Muscle layer of colon (tissue), 2 donors: ENCODE measurements at regions not wholly inside any gene's neighbourhood (a gene's known extent, or its start where the extent isn't known, plus 50 kb on each side); places are given as distances from the start of the nearest gene placed in this dataset.

Experiments used
- H3K27ac ChIP-seq: one replicate; pipeline ENCODE4 v1.7.0; 2013; ENCODE audit warnings: low read depth, mild to moderate bottlenecking, low read length, moderate library complexity
- H3K27me3 ChIP-seq, 2 donors: one replicate each; pipeline ENCODE4 v1.7.0; 2013; ENCODE audit warnings: low read length in 2 of 2, mild to moderate bottlenecking in 2 of 2; ENCODE audit not compliant: insufficient read depth in 2 of 2, control insufficient read depth in 1 of 2
- H3K36me3 ChIP-seq: one replicate; pipeline ENCODE4 v1.7.0; 2013; ENCODE audit warnings: mild to moderate bottlenecking, low read length; ENCODE audit not compliant: insufficient read depth
- H3K4me1 ChIP-seq: one replicate; pipeline ENCODE4 v1.7.0; 2013; ENCODE audit warnings: mild to moderate bottlenecking, low read length; ENCODE audit not compliant: insufficient read depth
- H3K4me3 ChIP-seq, 2 donors: one replicate each; pipeline ENCODE4 v1.7.0; 2013; ENCODE audit warnings: low read length in 2 of 2, low read depth in 1 of 2, mild to moderate bottlenecking in 1 of 2, moderate library complexity in 1 of 2
- H3K9ac ChIP-seq: one replicate; pipeline ENCODE4 v1.7.0; 2013; ENCODE audit warnings: low read length
- H3K9me3 ChIP-seq: one replicate; pipeline ENCODE4 v1.7.0; 2013; ENCODE audit warnings: mild to moderate bottlenecking, low read length
- donor health status: abdominal sarcoma.
- donor health status: Adenocarcinoma of cecum.

- H3K4me3 ChIP-seq: no peak overlapping the region
- H3K27ac ChIP-seq: no peak overlapping the region
- H3K4me1 ChIP-seq: no peaks in the 10 kb centered on the region
- H3K9me3 ChIP-seq: no peaks in the 10 kb centered on the region
- H3K36me3 ChIP-seq: no peaks in the 10 kb centered on the region
- H3K27me3 ChIP-seq: no peaks in the 10 kb centered on the region
- no peak overlapping the region for H3K9ac ChIP-seq
Measured at GRCh38 chr1:69213644-69214043, 354.1 kb upstream of the LRRC7 start.

DNA sequence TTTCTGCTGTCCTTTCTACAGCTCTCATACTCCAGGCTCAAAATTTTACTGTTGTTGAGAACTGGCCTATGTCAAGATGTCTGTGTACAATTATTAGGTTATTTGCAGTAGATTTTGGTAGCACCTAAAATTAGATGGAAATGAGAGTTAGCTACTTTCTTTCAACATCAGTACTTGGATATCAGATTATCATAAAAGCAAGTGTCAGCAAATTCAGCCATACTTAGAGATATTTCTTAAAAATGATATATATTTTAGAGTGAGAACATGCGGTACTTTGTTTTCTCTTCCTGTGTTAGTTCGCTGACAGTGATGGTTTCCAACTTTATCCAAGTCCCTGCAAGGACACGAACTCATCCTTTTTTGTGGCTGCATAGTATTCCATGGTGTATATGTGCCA lies 351.8 kb upstream of the LRRC7 start:
- no peaks in the 10 kb centered on the region for H3K27me3 ChIP-seq
- no peaks in the 10 kb centered on the region for H3K36me3 ChIP-seq
- H3K27ac ChIP-seq: no peak overlapping the region
- no peak overlapping the region for H3K9ac ChIP-seq
- H3K4me1 ChIP-seq: no peaks in the 10 kb centered on the region
- H3K9me3 ChIP-seq: no peaks in the 10 kb centered on the region
- no peak overlapping the region for H3K4me3 ChIP-seq

DNA sequence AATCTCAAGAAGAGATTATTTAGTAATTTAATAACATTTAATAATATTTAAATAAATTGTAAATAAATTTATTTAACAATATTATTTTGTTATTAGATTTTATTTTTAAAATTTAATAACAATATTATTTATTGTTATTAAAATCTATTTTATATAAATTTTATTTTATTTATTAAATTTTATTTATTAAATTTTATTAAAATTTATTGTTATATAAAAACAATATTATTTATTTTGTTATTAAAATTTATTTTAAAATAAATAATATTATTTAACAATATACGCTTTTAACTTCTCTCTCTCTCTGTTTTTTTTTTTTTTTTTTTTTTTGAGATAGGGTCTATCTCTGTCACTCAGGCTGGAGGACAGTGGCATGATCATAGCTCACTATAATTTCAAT lies 347.1 kb upstream of the LRRC7 start:
- H3K27ac ChIP-seq: no peak overlapping the region
- no peaks in the 10 kb centered on the region for H3K9me3 ChIP-seq
- no peaks in the 10 kb centered on the region for H3K4me1 ChIP-seq
- no peaks in the 10 kb centered on the region for H3K36me3 ChIP-seq
- H3K9ac ChIP-seq: no peak overlapping the region
- no peak overlapping the region for H3K4me3 ChIP-seq
- no peaks in the 10 kb centered on the region for H3K27me3 ChIP-seq

DNA sequence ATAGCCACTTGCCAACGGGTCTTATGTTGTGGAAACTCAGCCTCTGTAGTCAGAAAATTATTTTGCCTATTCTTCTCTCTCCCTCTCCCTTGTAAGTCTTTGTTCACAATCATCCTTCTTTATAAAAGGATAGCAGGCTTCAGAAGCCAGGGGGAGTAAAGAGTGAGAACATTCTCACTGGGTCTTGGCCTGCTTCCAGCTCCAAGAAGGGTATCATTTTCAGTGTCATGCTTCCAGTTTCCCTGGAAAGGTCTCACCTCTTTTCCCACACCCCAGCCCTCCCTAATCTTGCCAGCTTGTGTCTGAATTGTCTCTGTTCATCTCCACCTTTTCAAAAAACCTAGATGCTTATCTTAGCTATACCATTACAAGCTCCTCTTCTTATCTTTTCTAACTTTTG lies 346.2 kb upstream of the LRRC7 start:
- Histone ChIP-seq H3K27ac (no peak overlapping the region), H3K9ac (no peak overlapping the region)

GRCh38 chr1:69223156-69223555 lies 344.6 kb upstream of the LRRC7 start:
- Histone ChIP-seq H3K9me3 (no peaks in the 10 kb centered on the region), H3K4me1 (no peaks in the 10 kb centered on the region), H3K27ac (no peak overlapping the region), H3K9ac (no peak overlapping the region), H3K27me3 (no peaks in the 10 kb centered on the region), H3K4me3 (no peak overlapping the region), H3K36me3 (no peaks in the 10 kb centered on the region)

More for the DNA sequence above, 346.2 kb upstream of the LRRC7 start:
- Histone ChIP-seq H3K4me3 (no peak overlapping the region), H3K36me3 (no peaks in the 10 kb centered on the region), H3K4me1 (no peaks in the 10 kb centered on the region), H3K9me3 (no peaks in the 10 kb centered on the region), H3K27me3 (no peaks in the 10 kb centered on the region)

DNA sequence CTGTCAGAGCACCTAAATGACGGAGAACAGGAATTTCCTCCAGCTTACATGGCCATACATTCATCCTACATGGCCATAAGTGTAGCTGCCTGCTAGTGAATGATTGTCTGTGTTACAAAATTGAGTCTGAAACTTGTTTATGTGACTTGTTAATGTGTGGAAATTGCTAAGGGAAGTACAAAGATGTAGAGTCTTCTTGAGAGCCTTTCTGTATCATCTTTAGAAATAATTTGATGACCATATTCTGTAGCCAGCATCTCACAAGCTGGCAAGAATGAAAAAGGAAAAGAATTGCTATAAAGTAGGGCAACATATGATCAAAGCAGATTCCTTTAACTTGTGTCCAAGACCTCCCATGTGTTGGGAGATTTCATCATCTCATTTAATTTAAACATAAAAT lies 339.2 kb upstream of the LRRC7 start:
- Histone ChIP-seq H3K9ac (no peak overlapping the region), H3K4me1 (no peaks in the 10 kb centered on the region), H3K36me3 (no peaks in the 10 kb centered on the region), H3K27me3 (no peaks in the 10 kb centered on the region), H3K4me3 (no peak overlapping the region), H3K9me3 (no peaks in the 10 kb centered on the region), H3K27ac (no peak overlapping the region)

GRCh38 chr1:69230208-69230607 lies 337.5 kb upstream of the LRRC7 start:
- no peaks in the 10 kb centered on the region for H3K9me3 ChIP-seq
- H3K27ac ChIP-seq: no peak overlapping the region
- H3K4me3 ChIP-seq: no peak overlapping the region
- no peak overlapping the region for H3K9ac ChIP-seq
- H3K4me1 ChIP-seq: no peaks in the 10 kb centered on the region
- no peaks in the 10 kb centered on the region for H3K36me3 ChIP-seq
- H3K27me3 ChIP-seq: no peaks in the 10 kb centered on the region

DNA sequence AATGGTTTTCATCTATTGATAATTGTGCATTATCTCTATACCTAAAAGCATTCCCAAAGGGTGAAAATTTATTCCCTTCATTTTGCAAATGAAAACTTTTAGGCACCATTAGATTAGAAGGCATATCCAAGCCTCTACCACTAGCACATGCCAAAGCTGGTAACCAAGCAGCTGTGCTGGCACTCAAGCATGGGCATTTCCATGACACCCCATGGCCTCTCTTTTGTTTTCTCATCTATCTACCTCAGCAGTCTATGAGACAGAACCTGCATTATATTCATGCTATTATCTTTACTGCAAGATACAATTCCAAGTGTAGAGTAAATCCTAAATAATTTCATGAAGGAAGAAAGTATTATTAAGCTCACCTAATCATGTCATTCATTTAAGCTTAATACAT lies 334.3 kb upstream of the LRRC7 start:
- Histone ChIP-seq H3K4me3 (no peak overlapping the region), H3K27ac (no peak overlapping the region), H3K9me3 (no peaks in the 10 kb centered on the region)

GRCh38 chr1:69244211-69244610 lies 323.5 kb upstream of the LRRC7 start:
- no peaks in the 10 kb centered on the region for H3K27me3 ChIP-seq
- no peak overlapping the region for H3K9ac ChIP-seq
- H3K4me1 ChIP-seq: no peaks in the 10 kb centered on the region
- no peaks in the 10 kb centered on the region for H3K9me3 ChIP-seq
- H3K4me3 ChIP-seq: no peak overlapping the region
- H3K36me3 ChIP-seq: no peaks in the 10 kb centered on the region
- no peak overlapping the region for H3K27ac ChIP-seq

More for the DNA sequence above, 334.3 kb upstream of the LRRC7 start:
- no peaks in the 10 kb centered on the region for H3K36me3 ChIP-seq
- no peak overlapping the region for H3K9ac ChIP-seq
- H3K27me3 ChIP-seq: no peaks in the 10 kb centered on the region
- H3K4me1 ChIP-seq: no peaks in the 10 kb centered on the region

DNA sequence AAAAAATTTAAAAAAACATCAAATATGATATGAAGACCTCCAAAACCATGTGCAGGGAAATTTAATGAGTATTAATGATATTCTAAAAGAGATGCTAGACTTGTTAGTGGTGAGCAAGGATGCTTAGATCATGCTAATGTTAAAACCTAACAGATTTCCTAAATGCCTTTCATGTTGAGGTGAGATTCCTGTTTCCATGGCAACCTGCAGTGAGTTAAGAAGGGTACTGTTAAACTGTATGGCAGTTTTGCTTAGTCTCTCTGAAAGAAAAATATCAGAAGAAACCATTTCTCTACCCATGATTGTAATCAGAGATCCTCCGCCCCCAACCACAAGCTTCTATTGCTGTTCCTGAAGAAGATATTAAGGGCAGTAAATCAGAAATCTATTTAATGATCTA lies 321.6 kb upstream of the LRRC7 start:
- Histone ChIP-seq H3K4me3 (no peak overlapping the region), H3K36me3 (no peaks in the 10 kb centered on the region), H3K27ac (no peak overlapping the region), H3K4me1 (no peaks in the 10 kb centered on the region), H3K27me3 (no peaks in the 10 kb centered on the region), H3K9me3 (no peaks in the 10 kb centered on the region), H3K9ac (no peak overlapping the region)

GRCh38 chr1:69246710-69247109 lies 321.0 kb upstream of the LRRC7 start:
- Histone ChIP-seq H3K9me3 (no peaks in the 10 kb centered on the region), H3K9ac (no peak overlapping the region), H3K4me3 (no peak overlapping the region), H3K4me1 (no peaks in the 10 kb centered on the region), H3K27ac (no peak overlapping the region), H3K36me3 (no peaks in the 10 kb centered on the region), H3K27me3 (no peaks in the 10 kb centered on the region)

DNA sequence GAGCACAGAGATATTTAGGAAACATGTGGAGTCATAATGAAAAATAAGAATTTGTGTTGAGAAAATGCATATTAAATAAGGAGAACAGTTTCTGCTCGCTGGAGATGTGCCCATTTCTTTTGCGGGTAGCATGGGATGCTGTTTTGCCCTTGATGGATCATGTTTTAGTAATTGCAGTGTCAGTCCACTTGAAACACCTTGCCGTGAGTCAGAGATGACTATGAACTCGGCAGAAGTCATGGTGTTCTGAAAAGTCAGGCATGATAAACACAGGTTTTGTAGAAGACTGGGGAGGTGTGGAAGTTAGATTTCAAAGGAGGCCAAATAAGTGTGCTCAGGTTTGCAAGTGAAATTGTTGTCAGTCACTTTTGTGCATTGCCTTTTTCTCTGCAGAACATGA lies 315.0 kb upstream of the LRRC7 start:
- Histone ChIP-seq H3K9ac (no peak overlapping the region), H3K4me3 (no peak overlapping the region), H3K27ac (no peak overlapping the region), H3K36me3 (no peaks in the 10 kb centered on the region), H3K4me1 (no peaks in the 10 kb centered on the region), H3K27me3 (no peaks in the 10 kb centered on the region), H3K9me3 (no peaks in the 10 kb centered on the region)
